Epithelial cell of proximal tubule (primary cell): ENCODE measurements at regions not wholly inside any gene's neighbourhood (a gene's known extent, or its start where the extent isn't known, plus 50 kb on each side); places are given as distances from the start of the nearest gene placed in this dataset.

Experiments used
- DNase-seq: peaks from one replicate; pipeline ENCODE4 v3.0.0-alpha.2; 2011; ENCODE audit warnings: low read depth
- H3K4me3 ChIP-seq: 2 replicates; pipeline ENCODE4 v1.5.1; 2011; ENCODE audit warnings: low read depth, mild to moderate bottlenecking, low read length
- TF ChIP-seq, protein P1 (sequence below): conservative IDR thresholded peaks from 2 replicates; pipeline ENCODE4 v1.5.1; 2012; ENCODE audit warnings: low read depth, mild to moderate bottlenecking, low read length

- DNase-seq: no peak
Observed at GRCh38 chr3:190227064-190227463, 95.2 kb downstream of the CLDN1 start.

DNA sequence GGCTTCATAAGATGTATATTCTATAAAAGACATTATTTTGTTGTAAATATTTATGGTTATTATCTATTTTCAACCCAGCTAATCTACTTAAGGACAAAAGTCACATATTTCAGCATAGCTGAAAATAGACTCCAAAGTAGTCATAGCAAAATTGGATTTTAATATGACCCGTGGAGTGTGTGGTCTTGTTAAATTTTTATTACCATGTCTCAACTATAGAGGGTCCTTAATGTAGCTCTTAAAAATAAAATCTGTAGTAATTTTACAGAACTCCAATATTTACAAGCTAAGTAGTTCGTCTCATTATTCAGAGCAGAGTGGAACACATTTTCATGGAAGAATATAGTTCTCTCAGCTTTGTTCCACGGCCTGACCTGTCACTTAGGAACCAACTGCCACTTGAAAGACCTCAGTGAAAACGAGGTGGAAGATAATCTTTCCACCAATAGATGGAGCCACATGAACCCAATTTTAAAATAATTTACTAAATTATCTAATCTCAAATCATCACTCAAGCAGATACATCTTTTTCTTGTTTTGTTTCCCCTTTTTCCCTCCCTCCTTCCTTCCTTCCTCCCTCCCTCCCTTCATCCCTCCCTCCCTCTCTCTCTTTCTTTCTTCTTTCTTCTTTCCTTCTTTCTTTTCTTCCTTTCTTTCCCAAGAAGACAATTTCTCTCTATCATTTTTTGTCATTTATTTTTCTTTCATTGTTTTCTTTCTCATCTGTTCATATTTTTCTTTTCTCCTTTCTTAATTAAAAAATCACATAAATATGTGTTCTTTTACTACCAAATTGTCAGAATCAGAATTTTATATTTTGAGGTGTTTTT lies 97.2 kb downstream of the CLDN1 start:
- no peak overlapping the region for H3K4me3 ChIP-seq
- DNase-seq: no peak
- TF ChIP-seq, protein P1, sequence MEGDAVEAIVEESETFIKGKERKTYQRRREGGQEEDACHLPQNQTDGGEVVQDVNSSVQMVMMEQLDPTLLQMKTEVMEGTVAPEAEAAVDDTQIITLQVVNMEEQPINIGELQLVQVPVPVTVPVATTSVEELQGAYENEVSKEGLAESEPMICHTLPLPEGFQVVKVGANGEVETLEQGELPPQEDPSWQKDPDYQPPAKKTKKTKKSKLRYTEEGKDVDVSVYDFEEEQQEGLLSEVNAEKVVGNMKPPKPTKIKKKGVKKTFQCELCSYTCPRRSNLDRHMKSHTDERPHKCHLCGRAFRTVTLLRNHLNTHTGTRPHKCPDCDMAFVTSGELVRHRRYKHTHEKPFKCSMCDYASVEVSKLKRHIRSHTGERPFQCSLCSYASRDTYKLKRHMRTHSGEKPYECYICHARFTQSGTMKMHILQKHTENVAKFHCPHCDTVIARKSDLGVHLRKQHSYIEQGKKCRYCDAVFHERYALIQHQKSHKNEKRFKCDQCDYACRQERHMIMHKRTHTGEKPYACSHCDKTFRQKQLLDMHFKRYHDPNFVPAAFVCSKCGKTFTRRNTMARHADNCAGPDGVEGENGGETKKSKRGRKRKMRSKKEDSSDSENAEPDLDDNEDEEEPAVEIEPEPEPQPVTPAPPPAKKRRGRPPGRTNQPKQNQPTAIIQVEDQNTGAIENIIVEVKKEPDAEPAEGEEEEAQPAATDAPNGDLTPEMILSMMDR: peak; percentile 58

More at GRCh38 chr3:190227064-190227463, 95.2 kb downstream of the CLDN1 start:
- TF ChIP-seq, protein P1: no peak
- no peak overlapping the region for H3K4me3 ChIP-seq

GRCh38 chr3:190224456-190224855 lies 97.8 kb downstream of the CLDN1 start:
- TF ChIP-seq, protein P1: no peak
- DNase-seq: no peak

DNA sequence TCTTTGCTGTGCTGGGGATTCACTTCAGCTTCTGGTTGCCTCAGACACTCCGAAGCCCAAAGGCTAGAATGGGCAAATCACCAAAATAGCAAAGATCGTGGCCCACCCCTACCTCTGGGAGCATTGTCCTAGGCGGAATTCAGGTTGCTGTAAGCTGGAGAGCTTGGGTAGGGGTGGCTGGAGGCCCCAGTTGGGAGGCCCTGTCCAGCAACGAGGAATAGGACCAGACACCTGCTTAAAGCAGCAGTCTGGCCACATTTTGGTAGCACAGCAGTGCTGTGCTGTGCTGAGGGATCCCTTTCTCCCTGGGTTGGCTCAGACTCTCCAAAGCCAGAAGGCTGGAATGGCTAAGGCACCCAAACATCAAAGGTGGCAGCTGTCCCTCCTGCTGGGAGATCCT lies 99.3 kb downstream of the CLDN1 start:
- TF ChIP-seq, protein P1: no peak
- no peak overlapping the region for H3K4me3 ChIP-seq
- no peak for DNase-seq

More at GRCh38 chr3:190224456-190224855, 97.8 kb downstream of the CLDN1 start:
- no peak overlapping the region for H3K4me3 ChIP-seq

DNA sequence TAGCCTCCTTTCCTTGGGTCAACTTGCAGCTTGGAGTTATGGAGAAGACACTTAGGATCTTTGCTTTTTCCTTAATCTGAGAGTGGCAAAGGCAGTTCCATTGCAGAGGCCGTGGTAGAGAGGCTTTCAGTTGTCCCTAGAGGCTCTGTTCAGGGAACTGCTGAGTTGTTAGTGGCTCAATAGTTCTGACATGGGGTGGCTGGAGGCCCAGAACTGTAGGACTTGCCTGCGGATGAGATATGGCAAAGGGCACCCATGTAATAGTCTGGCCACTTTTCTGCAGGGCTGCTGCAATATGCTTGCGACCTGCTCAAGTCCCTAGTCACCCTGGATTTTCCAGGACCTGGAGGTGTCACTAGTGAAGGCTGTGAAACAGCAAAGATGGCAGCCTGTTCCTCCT lies 99.9 kb downstream of the CLDN1 start:
- no peak for DNase-seq
- TF ChIP-seq, protein P1: no peak
- H3K4me3 ChIP-seq: no peak overlapping the region

- TF ChIP-seq, protein P1: no peak
- no peak overlapping the region for H3K4me3 ChIP-seq
- no peak for DNase-seq
Observed at GRCh38 chr3:190220362-190220761, 99.7 kb upstream of the P3H2 start.

DNA sequence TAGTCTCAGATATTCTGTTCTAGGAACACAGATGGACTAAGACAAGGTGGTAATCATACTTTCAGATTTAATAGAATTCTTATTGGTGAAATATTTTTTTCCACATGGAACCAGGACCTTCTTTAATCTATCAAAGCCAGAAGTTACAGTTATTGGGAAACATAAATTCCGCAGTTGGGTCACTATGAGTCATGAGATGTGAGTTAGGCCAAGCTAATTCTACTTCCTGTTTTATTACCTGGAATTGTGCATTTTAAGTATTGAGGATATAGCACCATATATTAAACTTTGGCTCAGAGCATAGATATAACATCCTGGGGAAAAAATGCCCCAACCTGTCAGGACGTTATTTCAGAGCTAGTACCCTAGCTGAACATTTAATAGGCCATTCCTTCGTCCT lies 96.4 kb upstream of the P3H2 start:
- H3K4me3 ChIP-seq: no peak overlapping the region
- TF ChIP-seq, protein P1: no peak
- no peak for DNase-seq
